T-helper 2 cell treated with Interferon-gamma antibody and Interleukin-4, amounts not matched to agents 100 ng/mL and 5 ng/mL, for 36 hours (primary cell): ENCODE measurements at regions not wholly inside any gene's neighbourhood (a gene's known extent, or its start where the extent isn't known, plus 50 kb on each side); places are given as distances from the start of the nearest gene placed in this dataset.

Experiments
- intact Hi-C: fragments of 100-400 bp; cut with micrococcal nuclease; formaldehyde crosslinking; loops from one replicate; pipeline ENCODE4 v1.15.1; 2023

DNA sequence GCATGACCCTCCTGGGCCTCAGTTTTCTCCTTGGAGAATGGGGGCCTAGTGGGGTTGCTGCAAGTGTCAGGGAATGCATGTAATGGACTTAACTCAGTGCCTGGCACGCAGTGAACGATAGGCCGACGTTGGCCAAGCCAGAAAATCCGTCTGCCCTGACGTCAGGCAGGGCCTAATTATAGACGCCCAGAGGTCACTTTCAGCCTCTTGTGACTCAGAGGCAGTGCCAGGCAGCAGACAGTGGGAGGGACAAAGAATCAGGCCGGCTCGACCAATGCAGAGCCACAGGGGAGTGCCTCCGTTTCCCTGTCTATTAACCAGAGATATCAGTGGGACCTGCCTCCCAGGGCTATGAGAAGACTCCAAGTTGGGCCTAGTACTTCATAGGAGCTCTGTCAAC lies 115.0 kb downstream of the MN1 start:
- intact Hi-C loops = no loop called here

DNA sequence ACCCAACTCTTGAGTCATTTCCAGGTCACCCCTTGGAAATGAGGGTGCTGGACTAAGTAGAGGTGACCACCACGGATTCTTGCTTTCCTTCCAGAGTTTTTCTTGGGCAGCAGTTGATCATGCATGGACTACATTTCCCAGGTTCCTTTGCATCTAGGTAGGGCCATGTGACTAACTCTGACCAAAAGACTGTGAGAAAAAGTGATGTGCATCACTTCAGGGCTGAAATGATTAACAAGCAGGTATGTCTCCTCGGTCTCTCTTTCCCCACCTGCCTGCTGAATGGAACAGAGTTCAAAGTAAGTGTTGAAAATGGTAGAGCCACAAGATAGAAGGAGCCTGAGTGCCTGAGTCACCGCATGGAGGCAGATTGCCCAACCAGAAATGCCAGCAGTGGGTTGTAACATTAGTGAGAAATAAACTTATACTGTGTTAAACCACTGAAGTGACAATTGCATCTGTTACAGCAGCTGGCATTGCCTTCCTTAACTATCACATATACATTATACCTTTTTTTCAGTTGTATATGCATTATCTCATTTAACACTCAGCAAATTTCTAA lies 113.5 kb downstream of the MN1 start:
- intact Hi-C loops = no loop called here

DNA sequence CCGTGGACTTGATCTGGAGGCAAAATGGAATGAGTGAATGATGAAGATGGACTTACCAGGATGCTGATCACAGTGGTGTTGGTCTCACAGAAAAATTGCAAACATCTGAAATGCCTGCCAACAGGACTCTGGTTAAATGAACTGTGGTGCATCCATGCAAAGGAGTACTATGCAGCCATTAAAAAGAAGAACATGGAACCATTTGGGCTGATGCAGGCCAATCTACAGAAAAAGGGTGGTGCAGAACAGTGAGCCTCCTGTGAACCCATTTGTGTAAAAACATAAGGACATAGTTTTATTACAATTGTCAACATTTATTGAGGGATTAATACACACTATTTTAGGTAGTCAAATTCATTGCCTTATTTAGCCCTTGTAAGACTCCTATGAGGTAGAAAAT lies 111.9 kb downstream of the MN1 start:
- intact Hi-C loops = no loop called here

DNA sequence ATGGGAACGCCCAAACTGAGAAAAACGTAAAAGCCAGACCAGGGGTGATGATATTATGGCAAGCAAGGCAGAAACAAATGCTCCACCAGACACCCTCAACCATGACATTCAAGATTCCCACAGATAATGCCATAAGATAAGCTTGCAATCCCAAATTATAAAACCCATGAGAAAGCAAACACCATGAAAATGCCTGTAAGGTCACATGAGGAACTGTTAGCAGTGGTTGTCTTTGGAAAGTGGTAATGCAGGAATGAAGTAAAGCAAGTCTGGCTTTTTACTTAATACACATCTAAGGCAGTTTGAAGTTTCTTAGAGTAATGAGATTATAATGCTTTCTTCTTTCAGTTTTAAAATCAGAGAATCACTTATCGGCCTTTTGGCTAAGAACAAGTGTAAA lies 111.0 kb downstream of the MN1 start:
- intact Hi-C loops = no loop called here

DNA sequence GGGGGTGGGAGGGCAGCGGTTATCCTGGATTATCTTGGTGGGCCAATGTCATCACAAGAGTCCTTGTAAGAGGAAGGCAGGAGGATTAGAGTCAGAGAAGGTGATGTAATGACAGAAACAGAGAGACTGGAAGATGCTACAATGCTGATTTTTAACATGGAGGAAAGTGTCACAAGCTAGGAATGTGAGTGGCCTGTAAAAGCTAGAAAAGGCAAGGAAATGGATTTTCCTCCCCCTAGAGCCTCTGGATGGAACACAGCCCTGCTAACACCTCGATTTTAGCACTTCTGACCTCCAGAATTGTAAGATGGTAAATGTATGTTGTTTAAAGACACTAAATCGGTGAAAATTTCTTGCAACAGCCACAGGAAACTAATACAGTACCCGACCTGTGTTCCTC lies 109.3 kb downstream of the MN1 start:
- intact Hi-C loops = no loop called here

DNA sequence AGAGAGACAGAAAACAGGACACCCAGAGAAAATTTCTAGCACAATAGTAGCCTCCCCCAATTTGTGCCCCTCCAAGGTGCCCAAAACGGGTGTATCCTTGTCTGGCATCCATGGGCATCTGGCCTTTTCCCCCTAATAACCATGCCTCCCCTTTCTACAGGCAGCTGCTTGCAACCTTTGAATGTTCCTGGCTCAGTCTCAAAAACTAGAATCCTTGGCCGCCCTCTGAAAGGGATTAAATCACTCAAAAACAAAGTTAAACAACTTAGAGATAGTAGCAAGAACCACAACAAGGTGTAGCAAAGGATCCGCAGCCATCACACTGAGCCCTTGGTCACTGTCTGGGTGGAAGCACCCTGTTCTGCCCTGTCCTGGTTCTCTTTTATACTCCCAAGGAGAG lies 105.6 kb downstream of the MN1 start:
- intact Hi-C loops = no loop called here

DNA sequence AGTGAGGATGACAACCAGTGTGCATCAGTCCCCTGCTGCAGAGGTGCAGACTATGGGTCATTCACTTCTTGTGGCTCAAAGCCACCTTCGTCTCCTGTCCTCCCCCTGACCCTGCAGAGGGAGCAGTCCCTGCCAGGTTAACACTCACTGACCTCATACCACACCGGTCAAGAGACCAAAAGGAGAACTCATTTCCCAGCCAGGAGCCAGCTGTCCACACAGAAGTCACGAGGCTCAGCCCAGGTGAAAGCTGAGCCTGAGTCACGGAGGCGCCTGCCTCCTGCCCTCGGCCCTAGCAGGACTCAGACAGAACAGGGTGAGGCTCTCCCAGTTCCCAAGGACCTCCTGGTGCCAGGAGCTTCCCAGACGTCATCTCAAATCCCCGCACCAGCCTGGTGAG lies 103.7 kb downstream of the MN1 start:
- intact Hi-C loops = no loop called here
